Hepatocyte (in vitro differentiated cells): ENCODE measurements at regions not wholly inside any gene's neighbourhood (a gene's known extent, or its start where the extent isn't known, plus 50 kb on each side); places are given as distances from the start of the nearest gene placed in this dataset.

ENCODE experiments used
- EZH2 ChIP-seq: fragments of 200-600 bp; sonication (generic); IDR thresholded peaks from 2 replicates; pipeline ENCODE4 v1.6.1; 2016; ENCODE audit warnings: antibody characterized with exemption, mild to moderate bottlenecking, borderline replicate concordance
- EZH2phosphoT487 ChIP-seq: fragments of 200-600 bp; sonication (generic); IDR thresholded peaks from one replicate; pipeline ENCODE4 v1.6.1; 2018; ENCODE audit warnings: antibody characterized with exemption, mild to moderate bottlenecking, low read depth, moderate library complexity; ENCODE audit not compliant: unreplicated experiment, severe bottlenecking
- TF ChIP-seq, protein P1 (sequence below): fragments of 200-600 bp; sonication (generic); IDR thresholded peaks from 2 replicates; pipeline ENCODE4 v1.5.1; 2016; ENCODE audit warnings: antibody characterized with exemption, mild to moderate bottlenecking; ENCODE audit not compliant: poor library complexity

DNA sequence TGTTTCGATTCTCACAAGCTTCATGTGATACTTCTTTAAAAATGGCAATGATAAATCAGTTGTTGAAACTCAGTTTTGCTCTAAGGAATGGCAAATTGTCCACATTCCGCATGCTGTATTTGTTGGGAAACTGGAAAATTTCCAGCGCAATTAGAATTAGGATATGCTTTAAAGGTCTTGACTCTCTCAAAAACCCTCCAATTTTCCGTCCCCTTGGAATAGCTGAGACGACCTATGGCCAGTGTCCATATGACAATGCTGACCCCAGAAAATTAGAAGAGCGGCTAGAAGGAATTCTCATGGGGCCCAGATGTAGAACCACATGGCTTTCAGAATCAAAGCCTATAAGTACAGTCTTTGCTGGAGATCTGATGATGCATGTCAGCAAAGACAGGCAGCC, 170.8 kb downstream of the TMEM18 start:
- TF ChIP-seq, protein P1, sequence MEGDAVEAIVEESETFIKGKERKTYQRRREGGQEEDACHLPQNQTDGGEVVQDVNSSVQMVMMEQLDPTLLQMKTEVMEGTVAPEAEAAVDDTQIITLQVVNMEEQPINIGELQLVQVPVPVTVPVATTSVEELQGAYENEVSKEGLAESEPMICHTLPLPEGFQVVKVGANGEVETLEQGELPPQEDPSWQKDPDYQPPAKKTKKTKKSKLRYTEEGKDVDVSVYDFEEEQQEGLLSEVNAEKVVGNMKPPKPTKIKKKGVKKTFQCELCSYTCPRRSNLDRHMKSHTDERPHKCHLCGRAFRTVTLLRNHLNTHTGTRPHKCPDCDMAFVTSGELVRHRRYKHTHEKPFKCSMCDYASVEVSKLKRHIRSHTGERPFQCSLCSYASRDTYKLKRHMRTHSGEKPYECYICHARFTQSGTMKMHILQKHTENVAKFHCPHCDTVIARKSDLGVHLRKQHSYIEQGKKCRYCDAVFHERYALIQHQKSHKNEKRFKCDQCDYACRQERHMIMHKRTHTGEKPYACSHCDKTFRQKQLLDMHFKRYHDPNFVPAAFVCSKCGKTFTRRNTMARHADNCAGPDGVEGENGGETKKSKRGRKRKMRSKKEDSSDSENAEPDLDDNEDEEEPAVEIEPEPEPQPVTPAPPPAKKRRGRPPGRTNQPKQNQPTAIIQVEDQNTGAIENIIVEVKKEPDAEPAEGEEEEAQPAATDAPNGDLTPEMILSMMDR: no peak
- TF ChIP-seq EZH2phosphoT487: no peak
- no peak for TF ChIP-seq EZH2
